Left renal cortex interstitium (tissue), 4 donors: ENCODE measurements at regions not wholly inside any gene's neighbourhood (a gene's known extent, or its start where the extent isn't known, plus 50 kb on each side); places are given as distances from the start of the nearest gene placed in this dataset.
"Not testable (repeated sequence)": the region's sequence is repeated elsewhere in the genome, so short reads cannot be mapped to it uniquely, and the experiment has no call there.

Source experiments
- DNase-seq, 4 donors: peaks; one replicate each; pipeline ENCODE4 v3.0.0-alpha.2; 2013; ENCODE audit warnings: low read depth in 4 of 4, low spot score in 2 of 4, missing footprints in 1 of 4

DNA sequence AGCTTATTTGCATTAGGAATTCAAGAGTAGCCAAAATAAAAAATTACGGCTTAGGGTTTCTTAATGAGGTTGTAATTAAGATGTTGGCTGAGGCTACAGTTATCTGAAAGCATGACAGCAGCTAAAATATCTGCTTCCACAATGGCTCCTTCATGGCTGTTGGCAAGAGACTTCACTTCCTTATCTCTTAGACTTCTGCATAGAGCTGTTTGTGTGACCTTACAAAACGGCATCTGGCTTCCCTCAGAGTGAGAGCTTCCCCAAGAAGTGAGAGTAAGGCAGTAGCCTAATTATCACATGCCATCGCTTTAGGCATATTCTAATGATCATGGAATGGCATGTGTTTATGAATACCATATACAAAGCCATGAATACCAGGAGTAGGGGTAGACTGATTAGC lies 57.6 kb downstream of the CCDC59 start:
- no peak for DNase-seq

DNA sequence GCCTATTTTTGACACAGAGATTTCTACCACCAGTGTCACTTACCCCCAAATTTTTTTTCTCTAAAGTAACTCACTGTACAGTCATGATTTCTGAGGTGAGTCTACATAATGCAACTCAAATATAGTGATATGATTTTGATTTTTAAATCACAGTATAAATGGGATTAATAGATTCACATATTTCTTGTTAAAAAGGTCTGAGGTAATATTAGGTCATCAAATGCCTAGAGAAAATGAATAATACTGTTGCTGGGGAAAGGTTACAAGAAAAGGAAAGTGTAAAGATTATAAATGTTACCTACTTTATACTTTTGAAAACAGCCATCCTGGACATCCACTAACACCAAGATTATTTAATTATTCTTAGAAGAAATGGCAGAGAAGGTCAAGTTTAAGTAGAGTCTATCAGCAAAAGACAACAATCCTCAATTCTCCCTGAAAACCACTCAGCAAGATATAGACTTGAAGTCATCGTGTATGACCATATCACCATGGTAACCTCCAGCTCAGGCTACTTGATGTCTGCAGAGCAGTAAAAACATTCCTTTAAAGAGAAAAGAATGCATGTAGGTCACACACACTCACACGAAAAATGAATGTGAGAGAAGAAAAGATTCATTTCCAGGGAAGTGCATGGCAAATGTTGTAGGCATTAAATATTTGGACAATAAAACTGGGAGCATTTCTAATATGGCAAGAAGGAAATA lies 58.7 kb downstream of the CCDC59 start:
- DNase-seq: no peak

GRCh38 chr12:82290415-82290814 lies 67.8 kb downstream of the CCDC59 start:
- no peak for DNase-seq

DNA sequence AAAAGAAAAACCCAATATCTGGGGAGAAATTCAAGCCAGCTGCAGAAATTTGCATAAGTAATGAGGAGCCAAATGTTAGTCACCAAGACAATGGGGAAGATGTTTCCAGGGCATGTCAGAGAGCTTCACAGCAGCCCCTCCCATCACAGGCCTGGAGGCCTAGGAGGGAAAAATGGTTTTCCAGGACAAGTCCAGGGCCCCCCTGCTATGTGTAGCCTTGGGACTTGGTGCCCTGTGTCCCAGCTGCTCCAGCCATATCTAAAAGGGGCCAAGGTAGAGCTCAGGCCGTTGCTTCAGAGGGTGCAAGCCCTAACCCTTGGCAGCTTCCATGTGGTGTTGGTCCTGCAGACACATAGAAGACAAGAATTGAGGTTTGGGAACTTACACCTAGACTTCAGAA lies 76.9 kb downstream of the CCDC59 start:
- DNase-seq: not testable (repeated sequence)

DNA sequence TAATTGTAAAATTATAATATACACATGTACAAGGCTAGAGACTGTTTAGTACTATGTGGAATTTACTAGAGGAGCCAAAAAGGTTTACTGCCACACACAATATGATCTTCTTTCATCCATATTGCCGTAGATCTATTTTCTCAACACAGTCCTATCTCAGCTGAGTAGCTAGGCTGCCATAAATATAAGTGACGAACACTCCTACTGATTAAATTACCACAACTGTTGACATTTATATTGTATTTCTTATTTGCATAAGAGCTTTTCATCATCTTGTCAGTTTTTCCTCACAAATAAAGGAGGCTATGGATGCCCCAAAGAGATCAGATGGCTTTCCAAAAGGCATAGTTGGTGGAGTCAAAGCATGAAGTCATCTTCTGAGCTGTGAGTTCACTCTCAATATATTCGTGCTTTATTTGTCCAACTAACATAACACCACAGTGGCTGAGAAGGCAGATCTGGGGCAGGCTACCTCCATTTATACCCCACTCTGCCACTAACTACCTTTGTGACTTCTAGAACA lies 78.6 kb downstream of the CCDC59 start:
- DNase-seq: no peak

GRCh38 chr12:82277582-82277981 lies 80.6 kb downstream of the CCDC59 start:
- no peak for DNase-seq

- DNase-seq: no peak
Measured at GRCh38 chr12:82242729-82243128, 115.5 kb downstream of the CCDC59 start.

- no peak for DNase-seq
Measured at GRCh38 chr12:82225871-82226270, 132.3 kb downstream of the CCDC59 start.

- no peak for DNase-seq
Measured at GRCh38 chr12:82223426-82223825, 134.8 kb downstream of the CCDC59 start.

DNA sequence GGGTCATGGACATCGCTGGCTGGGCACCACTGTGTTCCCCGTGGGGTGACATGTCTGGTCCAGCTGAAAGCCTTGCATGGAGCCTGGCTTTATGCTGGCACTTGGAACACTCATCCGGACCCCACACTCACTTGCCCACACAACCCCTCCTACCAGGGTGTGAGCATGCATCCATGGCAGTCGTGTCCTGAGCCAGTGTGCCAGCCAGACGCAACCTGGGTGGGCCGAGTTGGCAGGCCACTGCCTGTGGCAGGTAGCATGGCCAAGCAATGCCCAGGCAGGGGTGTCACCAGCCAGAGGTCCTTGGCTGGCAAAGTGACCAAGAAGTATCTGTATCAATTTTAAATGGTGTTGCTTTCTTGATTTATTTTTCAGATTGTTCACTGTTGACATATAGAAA lies 141.7 kb downstream of the CCDC59 start:
- DNase-seq: no peak

DNA sequence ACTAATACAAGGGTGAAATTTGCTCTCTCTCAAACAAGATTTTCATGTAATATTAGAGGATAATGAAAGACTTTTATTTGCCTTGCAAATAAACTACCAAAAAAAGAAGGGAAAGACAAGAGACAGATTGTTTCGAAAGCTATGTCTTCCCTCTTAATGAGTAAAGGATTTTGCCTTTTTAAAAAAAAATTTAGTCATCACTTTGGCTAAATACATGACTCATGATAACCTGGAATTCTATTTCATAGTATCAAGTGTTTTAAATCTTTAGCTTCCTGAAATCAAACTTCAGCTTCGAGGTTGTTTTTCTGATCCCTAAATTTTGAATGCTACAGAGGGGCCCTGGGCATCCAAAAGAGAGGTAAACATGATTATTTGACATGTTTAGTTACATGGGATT lies 144.4 kb downstream of the CCDC59 start:
- DNase-seq: no peak

DNA sequence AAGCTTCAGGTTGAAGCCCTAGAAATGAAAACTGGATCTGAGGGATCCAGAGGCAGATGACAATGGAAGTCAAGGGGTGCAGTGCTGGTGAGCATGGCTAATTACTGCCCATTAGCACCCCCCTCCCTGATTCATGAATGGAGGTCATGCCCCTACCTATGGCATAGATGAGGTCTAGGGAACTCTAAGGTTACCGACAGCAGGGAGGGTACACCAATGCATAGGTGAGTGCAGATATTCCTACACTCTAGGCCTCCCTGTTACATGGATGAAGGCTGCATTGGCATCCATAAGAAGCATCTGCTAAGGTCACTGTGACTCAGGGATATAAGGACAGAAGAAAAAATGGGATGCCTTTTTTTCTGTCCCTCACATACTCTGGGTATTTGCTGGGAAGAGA lies 147.3 kb downstream of the CCDC59 start:
- no peak for DNase-seq

- DNase-seq: no peak
Measured at GRCh38 chr12:82209533-82209932, 148.7 kb downstream of the CCDC59 start.

DNA sequence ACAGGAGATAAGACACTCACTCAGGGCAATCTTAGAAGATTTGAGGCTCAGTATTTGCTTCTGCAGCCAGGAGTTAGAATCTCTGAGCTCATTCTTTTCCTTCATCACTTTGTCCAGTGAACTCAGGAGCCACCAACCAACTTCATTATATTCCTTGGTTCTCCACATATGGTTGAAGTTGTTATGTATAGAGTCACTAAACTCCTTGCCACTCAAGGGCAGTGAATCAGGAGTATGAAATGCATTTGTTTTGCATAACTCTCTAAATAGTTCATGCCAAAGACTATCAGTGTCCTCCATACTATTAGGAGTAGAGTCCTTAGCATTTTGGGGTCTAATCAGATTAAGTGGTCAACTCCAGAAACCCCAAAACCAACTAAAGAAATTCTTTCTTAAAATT lies 150.6 kb downstream of the CCDC59 start:
- DNase-seq: no peak

DNA sequence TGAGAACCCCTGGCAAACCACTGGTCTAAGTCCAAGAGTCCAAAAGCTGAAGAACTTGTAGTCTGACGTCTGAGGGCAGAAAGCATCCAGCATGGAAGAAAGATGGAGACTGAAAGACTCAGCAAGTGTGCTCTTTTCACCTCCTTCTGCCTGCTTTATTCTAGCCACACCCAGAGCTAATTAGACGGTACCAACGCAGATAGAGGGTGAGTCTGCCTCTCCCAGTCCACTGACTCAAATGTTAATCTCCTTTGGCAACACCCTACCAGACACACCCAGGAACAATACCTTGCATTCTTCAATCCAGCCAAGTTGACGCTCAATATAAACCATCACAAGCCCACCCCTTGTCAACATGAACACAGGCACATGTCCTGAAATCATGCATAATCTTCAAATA lies 155.1 kb downstream of the CCDC59 start:
- no peak for DNase-seq

GRCh38 chr12:82187595-82187994 lies 170.6 kb downstream of the CCDC59 start:
- no peak for DNase-seq

- DNase-seq: no peak
Measured at GRCh38 chr12:82187011-82187410, 171.2 kb downstream of the CCDC59 start.

DNA sequence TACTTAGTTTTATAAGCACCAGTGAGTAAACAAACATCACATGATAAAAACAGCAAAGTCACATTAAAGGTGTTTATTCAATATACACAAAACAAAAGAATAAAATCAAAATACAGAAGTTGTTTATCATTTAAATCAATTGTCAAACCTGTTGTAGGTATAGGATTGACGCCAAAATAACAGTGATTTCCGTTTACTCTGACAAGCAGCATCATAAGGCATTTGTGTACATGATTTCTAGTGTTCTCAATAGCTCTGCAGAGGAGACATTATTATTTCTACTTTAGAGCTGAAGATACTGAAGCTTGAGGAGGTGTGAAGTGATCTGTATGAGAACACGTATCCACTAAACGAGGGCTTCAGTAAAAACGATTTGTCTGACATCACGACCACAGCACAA lies 171.9 kb downstream of the CCDC59 start:
- DNase-seq: no peak

GRCh38 chr12:82184844-82185243 lies 173.3 kb downstream of the CCDC59 start:
- DNase-seq: no peak

- no peak for DNase-seq
Measured at GRCh38 chr12:82182601-82183190, 175.5 kb downstream of the CCDC59 start.

DNA sequence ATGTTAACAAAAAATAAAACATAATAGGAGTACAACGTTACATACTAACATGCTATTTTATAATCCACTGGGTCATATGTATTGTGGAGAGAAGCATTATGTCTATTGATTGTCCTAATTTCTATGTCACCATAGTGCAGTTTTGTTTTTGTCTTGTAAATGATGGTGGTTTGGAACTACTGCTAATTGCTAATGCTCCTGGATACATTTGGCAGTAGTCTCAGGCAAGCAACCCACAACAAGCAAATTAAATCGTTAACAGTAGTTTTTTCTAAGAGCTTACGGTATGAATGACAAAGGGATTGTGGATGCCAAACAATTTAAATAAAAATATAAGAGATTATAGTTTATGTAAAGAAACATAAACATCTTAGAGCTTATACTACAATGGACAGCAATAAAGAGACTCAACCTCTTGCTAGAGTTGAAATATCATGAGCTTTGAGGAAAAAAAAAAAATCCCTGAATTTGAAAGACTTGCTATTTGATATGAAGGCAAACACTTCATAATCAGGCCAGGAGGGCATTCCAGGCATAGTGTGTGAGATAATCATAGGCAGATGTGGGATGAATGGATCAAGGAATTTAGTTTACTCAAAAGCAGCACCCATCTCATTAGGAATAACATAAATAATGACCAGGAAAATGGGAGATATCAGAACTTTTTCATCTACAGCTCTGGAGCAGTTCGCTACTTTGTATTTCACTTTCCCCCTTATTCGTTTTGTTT lies 181.3 kb downstream of the CCDC59 start:
- no peak for DNase-seq

DNA sequence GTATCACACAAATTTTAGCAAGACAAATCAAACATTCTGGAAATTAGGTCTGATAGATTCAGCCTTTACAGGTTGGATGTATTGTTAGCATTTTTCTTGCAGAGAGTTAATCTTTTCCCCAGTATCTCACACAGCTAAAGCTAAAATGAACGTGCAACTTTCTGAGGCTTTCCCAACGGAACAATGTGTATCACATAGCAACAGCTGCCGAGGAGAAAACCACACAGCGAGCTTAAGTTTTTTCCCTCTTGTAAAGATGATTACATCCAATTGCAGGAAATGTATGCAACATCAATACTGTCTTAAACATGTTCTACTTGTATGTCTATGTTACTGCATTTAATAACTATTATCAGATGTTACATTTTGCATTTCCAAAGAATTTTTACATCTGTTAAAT lies 182.2 kb downstream of the CCDC59 start:
- DNase-seq: no peak
